H1 (cell line): ENCODE measurements at regions not wholly inside any gene's neighbourhood (a gene's known extent, or its start where the extent isn't known, plus 50 kb on each side); places are given as distances from the start of the nearest gene placed in this dataset.

ENCODE experiments used
- CTCF ChIA-PET: fragments of 300-600 bp; sonication (Branson Sonifier 250); formaldehyde crosslinking; loops from one replicate; lab custom pipeline; 2021; ENCODE audit not compliant: partially characterized antibody; lab: Charles Lee
- POLR2A ChIA-PET: fragments of 300-600 bp; sonication (Branson Sonifier 250); formaldehyde crosslinking; loops from one replicate; lab custom pipeline; 2021; ENCODE audit warnings: inconsistent platforms; ENCODE audit not compliant: partially characterized antibody; lab: Charles Lee
- DNase-seq, 2 experiments: peaks; one replicate each; pipeline versions ENCODE4 v3.0.0 to v3.0.0-alpha.2; 2010 to 2022; ENCODE audit warnings: low spot score in 2 of 2, low read depth in 1 of 2, mixed read lengths in 1 of 2
- FAIRE-seq: peaks from 2 replicates; lab custom pipeline; 2011; peaks lifted over from hg19 to GRCh38; lab: Jason Lieb, UNC
- H2AFZ ChIP-seq: 2 replicates; pipeline ENCODE4 v1.8.1; 2012; ENCODE audit warnings: low read length, inconsistent platforms
- H2AK5ac ChIP-seq: 2 replicates; pipeline ENCODE4 v1.6.1; 2013; ENCODE audit warnings: low read depth, low read length
- H2BK120ac ChIP-seq: replicated peaks from 2 replicates; pipeline ENCODE3; 2013; ENCODE audit warnings: low read depth, low read length, inconsistent platforms
- H2BK12ac ChIP-seq: 2 replicates; pipeline ENCODE4 v1.6.1; 2013; ENCODE audit warnings: low read depth, low read length
- H2BK15ac ChIP-seq: 2 replicates; pipeline ENCODE4 v1.6.1; 2013; ENCODE audit warnings: low read length
- H2BK20ac ChIP-seq: 2 replicates; pipeline ENCODE4 v1.6.1; 2013; ENCODE audit warnings: low read length
- H2BK5ac ChIP-seq: 2 replicates; pipeline ENCODE4 v1.6.1; 2013; ENCODE audit warnings: low read depth, low read length
- H3K14ac ChIP-seq: 2 replicates; pipeline ENCODE4 v1.6.1; 2013; ENCODE audit warnings: inconsistent platforms; ENCODE audit not compliant: insufficient read length
- H3K18ac ChIP-seq: 2 replicates; pipeline ENCODE4 v1.6.1; 2013; ENCODE audit warnings: low read length; ENCODE audit errors: extremely low read depth
- H3K23ac ChIP-seq: 2 replicates; pipeline ENCODE4 v1.6.1; 2013; ENCODE audit warnings: inconsistent platforms; ENCODE audit not compliant: insufficient read length
- H3K23me2 ChIP-seq: 2 replicates; pipeline ENCODE4 v1.6.1; 2013; ENCODE audit warnings: low read depth, low read length
- H3K27ac ChIP-seq: 2 replicates; pipeline ENCODE4 v1.6.1; 2011; ENCODE audit warnings: low read depth, low read length, inconsistent platforms
- H3K27me3 ChIP-seq, 4 experiments: replicated peaks in 1 of 4; 1 replicate in 1 of 4; 2 replicates in 3 of 4; pipeline versions ENCODE4 v1.6.1 to v1.8.1; 2011 to 2013; ENCODE audit warnings: low read length in 3 of 4, mild to moderate bottlenecking in 3 of 4, inconsistent platforms in 2 of 4, mixed read lengths in 2 of 4, moderate library complexity in 1 of 4; ENCODE audit not compliant: control insufficient read depth in 3 of 4, insufficient read depth in 3 of 4; ENCODE audit errors: extremely low read depth in 1 of 4
- H3K36me3 ChIP-seq, 4 experiments: 2 replicates each; pipeline versions ENCODE4 v1.6.1 to v1.8.1; 2011 to 2013; ENCODE audit warnings: mild to moderate bottlenecking in 4 of 4, low read length in 3 of 4, moderate library complexity in 2 of 4, control low read depth in 1 of 4, inconsistent platforms in 1 of 4; ENCODE audit not compliant: insufficient read depth in 4 of 4, control insufficient read depth in 2 of 4
- H3K4ac ChIP-seq: replicated peaks from 2 replicates; pipeline ENCODE3; 2013; ENCODE audit warnings: low read length, low read depth, mixed read lengths, inconsistent platforms; ENCODE audit not compliant: insufficient read length
- H3K4me1 ChIP-seq, 4 experiments: replicated peaks in 1 of 4; 1 replicate in 1 of 4; 2 replicates in 3 of 4; pipeline versions ENCODE4 v1.6.1 to v1.8.1; 2011 to 2013; ENCODE audit warnings: low read length in 3 of 4, inconsistent platforms in 2 of 4, mixed read lengths in 1 of 4; ENCODE audit not compliant: insufficient read depth in 4 of 4, control insufficient read depth in 3 of 4
- H3K4me2 ChIP-seq, 2 experiments: 2 replicates each; pipeline versions ENCODE4 v1.6.1 to v1.8.1; 2011 to 2013; ENCODE audit warnings: low read depth in 2 of 2, low read length in 2 of 2, control low read depth in 1 of 2, inconsistent platforms in 1 of 2, mild to moderate bottlenecking in 1 of 2; ENCODE audit not compliant: insufficient read depth in 1 of 2
- H3K4me3 ChIP-seq, 4 experiments: fragments of 200-600, 300-600 bp in 1 of 4; sonication (generic), shearing (Covaris generic), sonication (Bioruptor Twin) in 1 of 4; 2 replicates each; pipeline versions ENCODE4 v1.5.1 to v1.8.1; 2011 to 2016; ENCODE audit warnings: low read length in 4 of 4, low read depth in 3 of 4, control low read depth in 2 of 4, inconsistent platforms in 2 of 4, mild to moderate bottlenecking in 2 of 4, mixed read lengths in 1 of 4, moderate library complexity in 1 of 4; ENCODE audit not compliant: insufficient read depth in 2 of 4; ENCODE audit errors: extremely low read depth in 1 of 4
- H3K56ac ChIP-seq: replicated peaks from 2 replicates; pipeline ENCODE3; 2013; ENCODE audit warnings: low read depth, mild to moderate bottlenecking, mixed read lengths, low read length, inconsistent platforms; ENCODE audit not compliant: insufficient read length
- H3K79me1 ChIP-seq: 2 replicates; pipeline ENCODE4 v1.6.1; 2013; ENCODE audit warnings: low read depth, low read length, control low read depth
- H3K79me2 ChIP-seq, 2 experiments: 2 replicates each; pipeline versions ENCODE4 v1.6.1 to v1.8.1; 2012 to 2013; ENCODE audit warnings: low read length in 2 of 2, mild to moderate bottlenecking in 2 of 2, inconsistent platforms in 1 of 2; ENCODE audit not compliant: insufficient read depth in 2 of 2, control insufficient read depth in 1 of 2
- H3K9ac ChIP-seq, 4 experiments: replicated peaks in 1 of 4; 1 replicate in 1 of 4; 2 replicates in 3 of 4; pipeline versions ENCODE4 v1.6.1 to v1.8.1; 2011 to 2013; ENCODE audit warnings: low read depth in 3 of 4, low read length in 3 of 4, control low read depth in 2 of 4, mild to moderate bottlenecking in 2 of 4, moderate library complexity in 2 of 4, inconsistent platforms in 1 of 4; ENCODE audit errors: extremely low read depth in 1 of 4
- H3K9me3 ChIP-seq, 2 experiments: 2 replicates each; pipeline versions ENCODE4 v1.6.1 to v1.8.1; 2012 to 2013; ENCODE audit warnings: mild to moderate bottlenecking in 2 of 2, moderate library complexity in 2 of 2, control low read depth in 1 of 2, inconsistent platforms in 1 of 2, low read depth in 1 of 2, low read length in 1 of 2, mixed read lengths in 1 of 2; ENCODE audit not compliant: insufficient read depth in 2 of 2
- H4K20me1 ChIP-seq, 2 experiments: replicated peaks in 1 of 2; 2 replicates each; pipeline versions ENCODE3 to v1.8.1; 2011 to 2013; ENCODE audit warnings: inconsistent platforms in 2 of 2, low read length in 2 of 2, mild to moderate bottlenecking in 1 of 2; ENCODE audit not compliant: insufficient read depth in 2 of 2, control insufficient read depth in 1 of 2
- H4K5ac ChIP-seq: 2 replicates; pipeline ENCODE4 v1.6.1; 2013; ENCODE audit warnings: low read length, low read depth, mixed read lengths, inconsistent platforms; ENCODE audit not compliant: insufficient read length
- H4K8ac ChIP-seq: 2 replicates; pipeline ENCODE4 v1.8.0; 2013; ENCODE audit warnings: mild to moderate bottlenecking, moderate library complexity, low read length, inconsistent platforms; ENCODE audit not compliant: insufficient read depth; ENCODE audit errors: extremely low read depth
- H4K91ac ChIP-seq: replicated peaks from 2 replicates; pipeline ENCODE3; 2013; ENCODE audit warnings: low read length, mixed read lengths, inconsistent platforms; ENCODE audit not compliant: insufficient read length
- ATF3 ChIP-seq: IDR thresholded peaks from 2 replicates; pipeline ENCODE4 v1.6.1; 2011; ENCODE audit warnings: low read depth, mild to moderate bottlenecking, low read length; ENCODE audit not compliant: insufficient read depth
- CBX5 ChIP-seq: fragments of 300-800, 300-1000 bp; sonication (generic); IDR thresholded peaks from 2 replicates; pipeline ENCODE4 v1.7.1; 2016; ENCODE audit warnings: antibody characterized with exemption, low read length, low read depth
- EP300 ChIP-seq, 2 experiments: IDR thresholded peaks; 1 replicate in 1 of 2; 2 replicates in 1 of 2; pipeline ENCODE4 v1.6.1; 2011 to 2012; ENCODE audit warnings: low read depth in 2 of 2, low read length in 2 of 2, mild to moderate bottlenecking in 2 of 2, borderline replicate concordance in 1 of 2, inconsistent platforms in 1 of 2, moderate library complexity in 1 of 2
- JUND ChIP-seq: IDR thresholded peaks from 2 replicates; pipeline ENCODE4 v1.6.1; 2011; ENCODE audit warnings: mild to moderate bottlenecking, improper control_type of control experiment, low read length
- MAFK ChIP-seq: IDR thresholded peaks from 2 replicates; pipeline ENCODE4 v1.6.1; 2012; ENCODE audit warnings: low read depth, mild to moderate bottlenecking, improper control_type of control experiment, low read length
- RAD21 ChIP-seq, 2 experiments: IDR thresholded peaks in 1 of 2; conservative IDR thresholded peaks in 1 of 2; 2 replicates each; pipeline ENCODE4 v1.6.1; 2011; ENCODE audit warnings: low read depth in 2 of 2, low read length in 2 of 2, improper control_type of control experiment in 1 of 2, inconsistent platforms in 1 of 2, mild to moderate bottlenecking in 1 of 2, moderate library complexity in 1 of 2
- RFX5 ChIP-seq: IDR thresholded peaks from 2 replicates; pipeline ENCODE4 v1.6.1; 2011; ENCODE audit warnings: low read depth, low read length, improper control_type of control experiment, borderline replicate concordance
- SUZ12 ChIP-seq: fragments of 200-600 bp; sonication (generic); IDR thresholded peaks from 2 replicates; pipeline ENCODE4 v1.6.1; 2012; ENCODE audit warnings: mild to moderate bottlenecking, inconsistent platforms, low read length, moderate library complexity, mixed read lengths
- TAF1 ChIP-seq: IDR thresholded peaks from 2 replicates; pipeline ENCODE4 v1.6.1; 2011; ENCODE audit warnings: mild to moderate bottlenecking, low read depth, low read length

- no peak overlapping the region for H3K23ac ChIP-seq
Observed at GRCh38 chr1:72662918-72663317, 380.6 kb upstream of the NEGR1 start.

More at GRCh38 chr1:72662918-72663317, 380.6 kb upstream of the NEGR1 start:
- no peak for TF ChIP-seq ATF3
- TF ChIP-seq TAF1 = no peak
- TF ChIP-seq RAD21 (IDR thresholded peaks at IDR 0.05 in 1 of 2, conservative IDR thresholded peaks at IDR 0.05 in 1 of 2; ENCODE audit: low read depth in 2 of 2, low read length in 2 of 2) = no peak
- no peak for TF ChIP-seq SUZ12
- TF ChIP-seq EP300 (IDR thresholded peaks at IDR 0.05; ENCODE audit: borderline replicate concordance in 1 of 2, low read depth in 2 of 2, low read length in 2 of 2) = no peak
- no peak for TF ChIP-seq MAFK
- TF ChIP-seq RFX5 = no peak
- TF ChIP-seq JUND = no peak
- TF ChIP-seq CBX5 = no peak
- Histone ChIP-seq H3K14ac (no peak overlapping the region), H3K23me2 (no peaks in the 10 kb centered on the region), H2BK15ac (no peak overlapping the region), H4K91ac (no peak overlapping the region), H3K79me1 (no peaks in the 10 kb centered on the region), H2BK12ac (no peak overlapping the region), H3K4me3 (no peak overlapping the region), H2BK120ac (no peak overlapping the region), H4K8ac (no peak overlapping the region), H3K79me2 (no peaks in the 10 kb centered on the region), H3K4me2 (no peak overlapping the region), H2AFZ (no peak overlapping the region), H3K27ac (no peak overlapping the region), H3K18ac (no peak overlapping the region), H3K9me3 (no peaks in the 10 kb centered on the region), H3K4ac (no peak overlapping the region), H3K27me3 (no peaks in the 10 kb centered on the region), H4K20me1 (no peaks in the 10 kb centered on the region), H4K5ac (no peak overlapping the region), H3K4me1 (no peaks in the 10 kb centered on the region), H3K56ac (no peak overlapping the region), H2AK5ac (no peak overlapping the region), H2BK20ac (no peak overlapping the region), H3K36me3 (no peaks in the 10 kb centered on the region), H3K9ac (no peak overlapping the region), H2BK5ac (no peak overlapping the region)
- FAIRE-seq (no peak), DNase-seq (no peak)
- ChIA-PET POLR2A (no interaction called here), CTCF (interaction anchor here (1.0 kb wide), 1 partner anchor 11 kb away, joined by 3 read pairs; no protein-coding TSS in a partner anchor)
